Loucy (cell line): ENCODE measurements at regions not wholly inside any gene's neighbourhood (a gene's known extent, or its start where the extent isn't known, plus 50 kb on each side); places are given as distances from the start of the nearest gene placed in this dataset.

Source experiments
- H2AFZ ChIP-seq: fragments of 200-600 bp; sonication (generic); 2 replicates; pipeline ENCODE4 v1.6.0; 2016; ENCODE audit warnings: antibody characterized with exemption, mild to moderate bottlenecking, low read length, moderate library complexity
- H3F3A ChIP-seq: fragments of 200-600 bp; 2 replicates; pipeline ENCODE4 v1.6.0; 2016; ENCODE audit warnings: antibody characterized with exemption, low read depth, mild to moderate bottlenecking
- H3K27me3 ChIP-seq: fragments of 200-600 bp; sonication (generic); 2 replicates; pipeline ENCODE4 v1.6.1; 2014; ENCODE audit warnings: low read length, mild to moderate bottlenecking; ENCODE audit not compliant: insufficient read depth, poor library complexity, severe bottlenecking
- H3K36me3 ChIP-seq: fragments of 200-600 bp; sonication (generic); 2 replicates; pipeline ENCODE4 v1.6.1; 2016; ENCODE audit warnings: low read length; ENCODE audit not compliant: insufficient read depth
- H3K4me1 ChIP-seq: fragments of 200-600 bp; sonication (generic); 2 replicates; pipeline ENCODE4 v1.5.1; 2014; ENCODE audit warnings: low read length, mild to moderate bottlenecking; ENCODE audit not compliant: insufficient read depth, poor library complexity, severe bottlenecking
- H3K4me2 ChIP-seq: fragments of 200-600 bp; sonication (generic); 2 replicates; pipeline ENCODE4 v1.6.0; 2014; ENCODE audit warnings: antibody characterized with exemption, low read length, low read depth, mild to moderate bottlenecking; ENCODE audit not compliant: poor library complexity, severe bottlenecking
- H3K4me3 ChIP-seq: fragments of 200-600 bp; sonication (generic); 2 replicates; pipeline ENCODE4 v1.5.1; 2014; ENCODE audit warnings: low read length, mild to moderate bottlenecking, mixed read lengths; ENCODE audit not compliant: poor library complexity, severe bottlenecking
- H3K79me2 ChIP-seq: fragments of 200-600 bp; sonication (generic); 2 replicates; pipeline ENCODE4 v1.6.1; 2014; ENCODE audit warnings: low read length; ENCODE audit not compliant: insufficient read depth
- H3K9ac ChIP-seq: fragments of 200-600 bp; sonication (generic); 2 replicates; pipeline ENCODE4 v1.6.0; 2014; ENCODE audit warnings: mild to moderate bottlenecking, low read depth, low read length, moderate library complexity; ENCODE audit not compliant: poor library complexity, severe bottlenecking
- H3K9me2 ChIP-seq: fragments of 200-600 bp; sonication (generic); replicated peaks from 2 replicates; pipeline ENCODE4 v1.6.1; 2016; ENCODE audit warnings: low read depth, low read length, mixed read lengths
- H3K9me3 ChIP-seq: fragments of 200-600 bp; sonication (generic); 2 replicates; pipeline ENCODE4 v1.6.1; 2014; ENCODE audit warnings: mild to moderate bottlenecking, antibody characterized with exemption, low read length, low read depth; ENCODE audit not compliant: insufficient read depth
- H4K20me1 ChIP-seq: fragments of 200-600 bp; sonication (generic); 2 replicates; pipeline ENCODE4 v1.6.0; 2014; ENCODE audit warnings: antibody characterized with exemption, low read length, mild to moderate bottlenecking; ENCODE audit not compliant: insufficient read depth, poor library complexity, severe bottlenecking
- CTCF ChIP-seq: fragments of 200-600 bp; sonication (generic); conservative IDR thresholded peaks from 2 replicates; pipeline ENCODE4 v1.5.1; 2014; ENCODE audit warnings: mild to moderate bottlenecking, antibody characterized with exemption, low read length
- EZH2phosphoT487 ChIP-seq: fragments of 200-600 bp; IDR thresholded peaks from 2 replicates; pipeline ENCODE4 v1.6.1; 2018; ENCODE audit warnings: antibody characterized with exemption, mild to moderate bottlenecking, moderate library complexity, borderline replicate concordance

GRCh38 chr1:187839873-187840272 is 1011.1 kb downstream of the PLA2G4A start:
- Histone ChIP-seq H3K9ac (no peak overlapping the region), H4K20me1 (no peaks in the 10 kb centered on the region), H3K9me2 (no peaks in the 10 kb centered on the region), H3K4me2 (no peak overlapping the region), H3K27me3 (no peaks in the 10 kb centered on the region), H3K4me3 (no peak overlapping the region), H3K79me2 (no peaks in the 10 kb centered on the region), H3K9me3 (no peaks in the 10 kb centered on the region), H3K4me1 (no peaks in the 10 kb centered on the region), H3F3A (no peaks in the 10 kb centered on the region), H3K36me3 (no peaks in the 10 kb centered on the region), H2AFZ (no peak overlapping the region)
- TF ChIP-seq EZH2phosphoT487 (no peak), CTCF (no peak)

GRCh38 chr1:187840557-187840956 is 1011.8 kb downstream of the PLA2G4A start:
- H3F3A ChIP-seq = no peaks in the 10 kb centered on the region
- no peaks in the 10 kb centered on the region for H3K9me3 ChIP-seq

GRCh38 chr1:187842406-187843165 is 1013.8 kb downstream of the PLA2G4A start:
- no peaks in the 10 kb centered on the region for H3K79me2 ChIP-seq
- H4K20me1 ChIP-seq = no peaks in the 10 kb centered on the region
- H3K4me2 ChIP-seq = no peak overlapping the region
- no peaks in the 10 kb centered on the region for H3K9me2 ChIP-seq
- no peak overlapping the region for H3K4me3 ChIP-seq
- no peaks in the 10 kb centered on the region for H3K9me3 ChIP-seq
- no peaks in the 10 kb centered on the region for H3K36me3 ChIP-seq
- TF ChIP-seq CTCF (no peak), EZH2phosphoT487 (no peak)
- no peaks in the 10 kb centered on the region for H3K4me1 ChIP-seq
- H3K27me3 ChIP-seq = no peaks in the 10 kb centered on the region
- no peaks in the 10 kb centered on the region for H3F3A ChIP-seq
- H3K9ac ChIP-seq = no peak overlapping the region
- no peak overlapping the region for H2AFZ ChIP-seq

More at GRCh38 chr1:187840557-187840956, 1011.8 kb downstream of the PLA2G4A start:
- H3K4me3 ChIP-seq = no peak overlapping the region
- no peak overlapping the region for H3K4me2 ChIP-seq
- H3K9me2 ChIP-seq = no peaks in the 10 kb centered on the region
- no peak overlapping the region for H2AFZ ChIP-seq
- no peaks in the 10 kb centered on the region for H3K79me2 ChIP-seq
- no peaks in the 10 kb centered on the region for H3K4me1 ChIP-seq
- no peak for TF ChIP-seq EZH2phosphoT487
- no peak for TF ChIP-seq CTCF
- H3K9ac ChIP-seq = no peak overlapping the region
- no peaks in the 10 kb centered on the region for H3K36me3 ChIP-seq
- H4K20me1 ChIP-seq = no peaks in the 10 kb centered on the region
- H3K27me3 ChIP-seq = no peaks in the 10 kb centered on the region
